GM21529 (cell line): ENCODE measurements at regions not wholly inside any gene's neighbourhood (a gene's known extent, or its start where the extent isn't known, plus 50 kb on each side); places are given as distances from the start of the nearest gene placed in this dataset.

Source experiments
- ATAC-seq: cut with Tn5 transposase; IDR thresholded peaks from one replicate; pipeline ENCODE4 v1.9.1; 2021; ENCODE audit not compliant: unreplicated experiment

DNA sequence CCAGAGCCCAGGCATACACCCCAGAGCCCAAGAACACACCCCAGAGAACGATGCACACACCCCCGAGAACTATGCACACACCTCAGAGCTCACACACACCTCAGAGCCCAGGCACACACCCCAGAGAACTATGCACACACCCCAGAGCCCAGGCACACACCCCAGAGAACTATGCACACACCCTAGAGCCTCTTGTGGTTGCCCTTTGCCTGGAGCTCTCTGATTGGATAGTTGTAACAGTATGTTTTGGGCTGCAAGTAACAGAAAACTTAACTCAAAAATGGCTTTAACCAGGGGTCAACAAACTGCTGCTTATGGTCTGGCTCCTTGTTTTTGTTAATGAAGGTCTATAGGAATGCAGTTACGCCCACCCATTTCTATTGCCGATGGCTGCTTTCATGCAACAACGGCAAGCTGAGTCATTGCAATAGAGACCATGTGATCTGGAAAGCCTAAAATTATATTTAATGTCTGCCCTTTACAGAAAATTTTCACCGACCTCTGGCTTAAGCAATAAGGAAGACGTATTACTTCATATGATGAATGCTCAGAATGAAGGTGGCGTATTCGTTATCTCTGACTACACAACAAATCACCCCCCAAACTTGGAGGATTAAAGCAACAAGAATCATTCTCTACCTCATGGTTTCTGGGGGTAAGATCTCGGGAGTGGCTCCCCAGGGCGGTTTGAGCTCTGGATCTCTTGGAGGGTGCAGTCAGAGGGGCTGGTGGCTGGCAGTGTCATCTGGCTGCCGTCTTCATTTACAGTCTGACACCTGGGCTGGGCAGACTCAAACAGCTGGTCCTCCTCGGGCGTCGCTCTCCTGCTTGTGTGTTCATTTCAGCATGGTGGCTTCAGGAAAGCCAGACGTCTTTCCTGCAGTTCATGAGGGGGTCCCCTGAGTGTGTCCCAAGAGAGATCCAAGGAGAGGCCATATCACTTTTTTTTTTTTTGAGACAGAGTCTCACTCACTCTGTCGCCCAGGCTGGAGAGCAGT, 66.3 kb upstream of the NCOR2 start:
- no peak for ATAC-seq

DNA sequence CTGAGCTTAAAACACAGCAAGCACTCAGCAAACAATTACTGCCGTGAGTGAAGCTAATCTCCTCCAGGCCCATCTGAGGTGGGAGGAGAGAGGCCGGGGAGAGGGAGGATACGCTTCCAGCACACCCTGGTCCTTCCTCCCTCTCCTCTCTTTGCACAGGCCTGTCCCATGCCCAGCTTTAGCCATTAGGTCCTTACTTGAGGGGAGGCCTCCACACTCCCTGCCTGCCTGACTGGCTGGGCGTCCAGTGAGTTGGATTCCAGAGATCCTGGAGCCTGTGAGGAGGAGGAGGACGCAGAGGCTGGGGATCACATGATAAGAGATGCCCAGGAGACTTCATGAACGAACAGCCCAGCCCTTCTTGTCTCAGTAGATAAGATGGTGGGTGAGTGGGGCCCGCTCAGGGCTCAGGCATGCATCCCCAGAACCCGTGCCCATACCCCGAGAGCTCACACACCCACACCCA, 65.1 kb upstream of the NCOR2 start:
- no peak for ATAC-seq

DNA sequence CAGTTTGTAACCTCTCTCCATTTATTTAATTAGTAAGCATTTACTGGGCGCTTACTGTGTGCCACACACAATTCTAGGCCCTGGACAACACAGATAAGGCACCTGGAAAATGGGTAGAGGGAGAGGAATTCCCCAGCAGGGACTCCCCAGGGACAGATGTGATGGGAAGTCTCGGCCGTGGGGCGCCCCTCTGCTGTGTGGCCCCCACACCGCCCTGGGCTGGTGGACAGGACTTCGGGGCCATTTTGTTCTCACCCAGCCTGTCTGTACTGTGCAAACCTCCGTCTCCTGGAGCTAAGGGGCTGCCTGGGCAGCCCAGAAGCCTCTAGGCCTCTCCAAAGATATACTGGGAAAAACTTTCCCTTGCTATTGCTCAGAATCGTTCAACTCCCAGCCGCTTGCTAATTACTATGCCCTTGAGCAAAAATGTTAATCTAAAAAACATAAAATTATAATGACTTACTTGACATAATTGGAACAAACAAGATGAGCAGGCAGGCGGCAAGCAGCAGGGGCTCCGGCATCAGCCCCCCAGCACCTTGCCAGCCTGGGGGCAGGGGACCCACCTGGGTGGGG, 64.4 kb upstream of the NCOR2 start:
- ATAC-seq, result no peak

DNA sequence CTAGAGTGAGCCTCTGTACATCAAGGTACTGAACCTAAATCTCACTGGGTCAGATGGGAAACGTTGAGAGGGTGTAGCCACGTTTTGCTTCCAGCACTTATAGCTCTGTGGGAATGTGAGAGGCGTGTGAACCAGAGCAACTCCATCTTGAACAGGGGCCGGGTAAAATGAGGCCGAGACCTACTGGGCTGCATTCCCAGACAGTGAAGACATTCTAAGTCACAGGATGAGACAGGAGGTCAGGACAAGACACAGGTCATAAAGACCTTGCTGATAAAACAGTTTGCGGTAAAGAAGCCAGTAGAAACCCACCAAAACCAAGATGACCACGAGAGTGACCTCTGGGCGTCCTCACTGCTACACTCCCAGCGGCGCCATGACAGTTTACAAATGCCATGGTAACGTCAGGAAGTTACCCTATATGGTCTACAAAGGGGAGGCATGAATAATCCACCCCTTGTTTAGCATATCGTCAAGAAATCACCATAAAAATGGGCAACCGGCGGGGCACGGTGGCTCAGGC, 63.4 kb upstream of the NCOR2 start:
- no peak for ATAC-seq

DNA sequence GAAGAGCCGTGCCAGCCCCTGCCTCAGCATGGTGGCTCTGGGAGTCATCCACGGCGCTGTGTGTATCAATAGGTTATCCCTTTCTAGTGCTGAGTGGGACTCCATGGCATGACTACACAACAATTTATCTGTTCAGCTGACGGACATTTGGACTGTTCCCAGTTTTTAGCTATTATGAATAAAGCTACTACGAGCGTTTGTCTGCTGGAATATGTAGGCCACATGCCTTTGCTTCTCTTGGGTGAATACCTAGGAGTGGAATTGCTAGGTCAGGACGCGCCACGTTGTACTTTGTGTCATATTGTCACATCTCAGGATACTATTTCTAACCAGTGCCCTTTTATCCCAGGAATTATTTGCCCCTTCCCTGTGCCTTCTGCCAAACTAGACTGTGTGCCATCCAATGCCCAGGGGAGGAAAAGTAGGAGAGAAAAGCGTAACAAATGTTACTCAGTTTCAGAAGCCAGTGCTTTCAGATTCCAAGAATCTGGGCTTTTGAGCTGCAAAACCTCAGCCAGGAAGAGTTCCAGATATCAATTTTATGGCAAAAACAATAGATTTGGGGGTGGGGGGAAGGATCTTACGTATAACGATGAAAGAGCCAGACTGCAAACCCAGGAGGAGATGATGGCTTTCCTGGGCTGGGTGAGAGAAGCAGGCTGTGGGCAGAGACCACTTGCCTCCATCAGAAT, 62.5 kb upstream of the NCOR2 start:
- ATAC-seq, result no peak

DNA sequence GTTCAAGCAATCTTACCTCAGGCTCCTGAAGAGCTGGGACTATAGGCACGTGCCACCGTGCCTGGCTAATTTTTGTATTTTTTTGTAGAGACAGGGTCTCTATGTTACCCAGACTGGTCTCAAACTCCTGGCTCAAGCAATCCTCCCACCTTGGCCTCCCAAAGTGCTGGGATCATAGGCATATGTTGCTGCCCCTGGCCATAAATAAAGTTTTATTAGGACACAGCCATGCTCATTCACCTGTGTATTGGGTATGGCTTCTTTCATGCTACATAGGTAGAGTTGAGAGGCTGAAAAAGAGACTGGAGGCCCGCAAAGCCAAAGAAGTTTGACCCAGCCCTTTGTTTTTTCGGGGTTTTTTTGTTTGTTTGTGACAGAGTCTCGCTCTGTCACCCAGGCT, 61.7 kb upstream of the NCOR2 start:
- no peak for ATAC-seq

DNA sequence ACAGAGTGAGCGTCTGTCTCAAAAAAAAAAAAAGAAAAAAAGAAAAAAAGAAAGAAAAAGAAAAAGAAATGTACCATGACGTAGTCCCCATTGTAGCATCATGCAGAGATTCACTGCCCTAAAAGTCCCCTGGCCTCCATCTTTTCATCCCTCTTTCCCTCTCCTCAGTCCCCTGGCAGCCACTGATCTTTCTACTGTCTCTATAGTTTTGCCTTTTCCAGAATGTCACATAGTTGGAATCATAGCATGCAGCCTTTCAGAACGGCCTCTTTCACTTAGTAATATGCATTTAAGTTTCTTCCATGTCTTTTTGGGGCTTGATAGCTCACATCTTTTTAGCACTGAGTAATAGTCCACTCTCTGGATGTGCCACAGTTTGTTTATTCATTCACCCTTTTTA, 60.5 kb upstream of the NCOR2 start:
- no peak for ATAC-seq

DNA sequence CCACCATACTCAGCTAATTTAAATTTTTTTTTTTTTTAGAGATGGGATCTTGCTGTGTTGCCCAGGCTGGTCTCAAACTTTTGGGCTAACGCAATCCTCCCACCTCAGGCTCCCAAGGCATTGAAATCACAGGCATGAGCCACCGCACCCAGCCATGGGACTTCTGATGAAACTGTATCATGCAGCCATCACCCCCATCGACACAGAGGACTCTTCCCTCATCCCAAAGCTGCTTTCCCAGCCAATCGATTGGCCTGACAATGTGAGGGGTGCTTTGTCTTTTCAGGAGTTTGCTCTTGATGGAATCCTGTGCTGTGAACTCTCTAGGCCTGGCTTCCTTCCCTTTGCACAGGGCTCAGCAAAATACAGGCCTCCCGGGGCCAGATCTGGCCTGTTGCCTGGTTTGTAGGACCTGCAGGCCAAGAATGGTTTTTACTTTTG, 59.6 kb upstream of the NCOR2 start:
- no peak for ATAC-seq

DNA sequence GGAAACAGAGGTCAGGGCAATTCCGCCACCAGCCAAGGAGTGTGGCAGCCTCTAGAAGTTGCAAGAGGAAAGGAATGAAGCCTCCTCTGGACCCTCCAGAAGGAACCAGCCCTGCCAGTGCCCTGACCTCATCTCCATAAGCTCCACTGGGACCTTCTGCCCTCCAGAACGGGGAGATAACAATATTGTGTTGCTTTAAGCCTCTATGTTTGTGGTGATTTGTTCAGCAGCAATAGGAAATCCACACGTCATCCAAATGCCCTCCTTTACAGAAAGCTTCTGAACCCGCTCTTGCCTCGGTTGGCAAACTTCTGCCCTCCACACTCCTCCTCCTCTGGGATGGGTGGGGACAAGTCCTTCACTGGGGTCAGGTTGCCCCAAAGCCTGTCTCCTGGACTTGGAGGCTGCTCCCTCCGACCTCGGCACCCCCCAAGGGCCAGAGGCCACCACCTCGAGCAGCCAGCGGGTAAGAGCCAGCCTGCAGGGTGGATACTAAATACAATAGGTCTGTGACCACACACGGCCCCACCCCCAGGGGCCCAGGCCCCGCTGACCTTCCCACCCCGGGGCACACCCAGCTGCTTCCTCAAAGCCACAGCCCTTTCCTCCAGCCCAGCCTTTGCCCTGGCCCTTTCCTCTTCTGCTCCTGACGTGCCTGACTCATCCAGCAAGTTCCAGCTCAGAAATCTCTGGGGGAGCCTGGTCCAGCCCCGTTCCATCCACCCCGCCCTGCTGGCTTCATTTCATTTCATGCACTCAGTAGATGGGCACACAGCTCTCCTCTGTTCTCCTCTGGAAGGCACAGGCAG, 58.7 kb upstream of the NCOR2 start:
- ATAC-seq, result no peak

DNA sequence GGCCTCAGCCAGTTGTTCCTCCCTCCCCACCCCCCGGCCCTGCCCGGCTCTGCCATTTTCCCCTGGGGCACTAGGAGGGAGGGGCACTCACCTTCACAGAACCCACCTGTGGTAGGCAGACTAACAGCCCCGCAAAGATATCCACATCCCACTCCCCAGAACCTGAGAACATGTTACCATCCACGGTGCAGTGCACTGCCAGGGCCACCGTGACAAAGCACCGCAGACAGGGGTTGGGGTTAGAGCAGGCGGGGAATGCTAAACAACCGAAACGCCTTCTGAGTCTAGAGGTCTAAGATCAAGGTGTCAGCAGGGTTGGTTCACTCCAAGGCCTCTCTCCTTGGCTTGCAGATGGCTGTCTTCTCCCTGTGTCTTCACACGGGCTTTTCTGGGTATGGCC, 57.4 kb upstream of the NCOR2 start:
- ATAC-seq, result no peak

DNA sequence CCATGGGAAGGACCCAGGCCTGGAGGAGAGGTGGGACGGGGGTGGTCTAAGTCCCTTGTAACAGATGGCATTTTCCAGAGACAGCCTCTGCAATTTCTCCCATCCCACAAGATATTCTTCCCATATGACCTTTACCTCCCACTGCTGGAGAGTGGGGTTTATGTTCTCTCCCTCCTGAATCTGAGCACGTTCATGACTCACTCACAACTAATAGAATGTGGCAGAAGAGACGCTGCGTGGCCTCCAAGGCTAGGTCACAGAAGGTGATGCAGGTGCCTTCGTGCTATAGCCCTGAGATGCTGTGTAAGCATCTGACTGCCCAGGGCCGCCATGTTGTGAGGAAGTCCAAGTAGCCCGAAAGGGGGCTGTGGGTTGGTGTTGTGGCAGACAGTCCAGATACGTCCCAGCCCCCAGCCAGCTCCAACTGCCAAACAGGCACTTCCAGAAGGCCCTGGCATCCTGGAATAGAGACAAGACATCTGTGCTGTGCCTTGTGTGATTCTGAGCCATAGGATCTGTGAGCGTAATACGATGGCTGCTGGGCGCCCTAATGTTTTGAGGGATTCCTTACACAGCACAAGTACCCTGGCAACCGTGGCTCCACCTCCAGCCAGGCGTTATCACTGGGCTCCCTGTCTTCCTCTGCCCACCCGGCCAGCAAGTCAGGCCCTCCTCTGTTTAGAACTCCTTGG, 56.1 kb upstream of the NCOR2 start:
- ATAC-seq, result no peak

DNA sequence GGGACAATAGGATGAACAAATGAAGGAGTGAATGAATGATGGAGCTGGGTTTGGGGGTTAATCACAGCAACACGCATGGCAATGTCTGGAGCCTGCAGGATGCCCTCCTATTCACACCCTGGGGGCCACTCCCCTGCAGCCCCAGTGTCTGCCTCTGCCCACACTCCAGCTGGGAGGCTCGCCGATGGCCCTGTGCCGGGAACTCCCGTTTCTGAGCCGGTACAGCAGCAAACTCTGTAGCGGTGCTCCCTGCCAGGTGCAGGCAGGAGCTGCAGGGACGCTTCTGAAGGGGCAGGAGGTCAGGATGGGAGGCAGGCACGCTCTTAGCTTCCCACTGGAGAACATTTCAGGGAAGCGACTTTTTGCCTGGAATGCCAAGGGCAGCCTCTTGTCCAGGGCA, 55.4 kb upstream of the NCOR2 start:
- ATAC-seq, result no peak

DNA sequence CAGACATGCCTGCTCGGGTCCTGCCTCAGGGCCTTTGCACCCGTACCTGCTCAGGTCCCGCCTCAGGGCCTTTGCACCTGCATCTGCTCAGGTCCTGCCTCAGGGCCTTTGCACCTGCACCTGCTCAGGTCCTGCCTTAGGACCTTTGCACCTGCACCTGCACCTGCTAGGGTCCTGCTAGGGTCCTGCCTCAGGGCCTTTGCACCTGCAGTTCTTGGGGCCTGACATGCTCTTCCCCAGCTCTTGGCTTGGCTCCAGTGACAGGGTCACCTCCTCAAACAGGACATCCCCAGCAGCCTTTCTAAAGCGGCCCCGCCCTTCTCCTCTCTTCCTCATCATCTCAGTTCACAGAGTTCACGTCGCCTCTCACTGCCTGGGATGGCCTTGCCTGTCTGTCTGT, 54.9 kb upstream of the NCOR2 start:
- no peak for ATAC-seq

DNA sequence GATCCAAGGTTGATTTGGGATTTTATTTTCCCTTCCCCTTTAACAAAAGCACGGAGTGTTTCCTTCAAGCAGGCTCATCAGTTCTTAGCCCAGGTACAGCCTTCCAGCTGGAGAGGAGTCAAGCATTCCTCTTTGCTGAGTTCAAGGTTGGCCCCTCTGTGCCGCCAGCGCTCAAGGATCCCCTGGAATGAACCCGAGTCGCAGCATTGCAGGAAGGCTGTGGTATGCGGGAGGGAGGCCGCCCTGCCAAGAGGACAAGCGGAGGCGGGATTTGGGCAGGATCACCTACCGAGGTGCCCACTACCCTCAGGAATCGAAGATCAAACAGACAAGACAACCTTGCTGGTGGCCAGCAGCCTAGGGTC, 53.9 kb upstream of the NCOR2 start:
- no peak for ATAC-seq

DNA sequence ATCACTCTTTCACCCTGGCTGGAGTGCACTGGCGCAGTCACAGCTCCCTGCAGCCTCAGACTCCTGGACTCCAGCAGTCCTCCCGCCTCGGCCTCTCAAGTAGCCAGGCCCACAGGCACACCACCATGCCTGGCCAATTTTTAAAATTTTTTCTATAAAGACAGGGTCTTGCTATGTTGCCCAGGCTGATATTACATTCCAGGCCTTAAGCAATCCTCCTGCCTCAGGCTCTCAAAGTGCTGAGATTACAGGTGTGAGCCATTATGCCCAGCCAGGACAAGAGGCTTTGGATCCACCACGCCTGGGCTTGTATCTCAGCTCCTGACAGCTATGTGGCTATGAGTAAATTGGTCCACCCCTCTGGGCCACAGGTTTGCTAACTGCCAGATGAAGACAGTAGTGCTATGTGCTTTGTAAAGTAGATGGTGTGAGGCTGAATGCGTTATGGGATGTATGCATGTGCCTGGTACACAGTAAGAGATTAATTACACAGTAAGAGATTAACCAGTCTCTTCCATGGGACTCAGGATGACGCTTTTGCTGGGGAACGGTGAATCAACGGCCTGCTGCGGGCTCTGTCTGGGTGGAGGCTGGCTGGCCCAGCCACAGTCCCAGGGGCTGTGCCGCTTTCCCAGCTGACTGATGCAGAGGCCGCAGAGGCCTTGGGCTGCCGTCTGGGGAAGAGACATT, 53.3 kb upstream of the NCOR2 start:
- no peak for ATAC-seq

DNA sequence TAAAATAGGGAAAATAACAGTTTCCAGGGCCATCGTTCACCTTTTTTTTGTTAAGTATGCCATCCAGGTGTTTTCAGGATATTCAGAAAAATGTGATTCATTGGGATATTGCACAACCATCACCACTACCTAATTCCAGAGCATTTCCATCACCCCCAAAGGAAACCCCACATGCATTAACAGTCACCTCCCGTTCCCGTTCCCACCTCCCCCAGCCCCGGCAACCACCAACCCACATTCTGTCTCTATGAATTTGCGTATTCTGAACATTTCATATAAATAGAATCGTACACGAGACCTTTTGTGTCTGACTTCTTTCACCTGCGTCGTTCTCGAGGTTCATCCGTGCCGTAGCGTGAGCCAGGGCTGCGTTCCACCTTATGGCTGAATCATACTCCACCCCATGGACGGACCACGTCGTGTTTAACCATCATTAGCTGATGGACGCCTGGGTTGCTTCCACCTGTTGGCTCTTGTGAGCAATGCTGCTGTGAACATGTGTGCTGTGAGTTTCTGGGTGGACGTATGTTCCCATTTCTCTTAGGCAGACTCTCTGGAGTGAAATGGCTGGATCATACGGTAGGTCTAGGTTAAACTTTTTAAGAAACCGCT, 51.0 kb upstream of the NCOR2 start:
- no peak for ATAC-seq

DNA sequence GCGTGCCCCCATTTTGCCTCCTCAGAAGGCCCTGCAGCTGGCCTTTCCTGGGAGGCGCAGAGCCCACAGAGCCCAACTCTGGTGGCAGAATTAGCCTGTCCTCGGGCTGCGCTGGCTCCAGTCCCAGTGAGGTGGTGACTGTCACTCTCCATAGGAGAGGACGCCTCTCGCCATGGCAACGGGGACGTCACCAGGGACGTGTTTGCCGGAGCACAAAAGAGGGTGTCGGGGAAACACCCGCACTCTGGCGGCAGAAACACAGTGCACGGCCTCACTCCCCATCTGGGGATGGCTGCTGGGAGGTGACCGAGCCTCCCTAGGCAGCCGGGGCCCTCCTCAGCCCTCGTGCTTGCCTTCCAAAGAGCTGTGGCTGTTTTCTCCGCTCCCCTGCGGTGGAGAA, 50.2 kb upstream of the NCOR2 start:
- ATAC-seq, result no peak
